NCI-H187 (cell line): ENCODE measurements at regions not wholly inside any gene's neighbourhood (a gene's known extent, or its start where the extent isn't known, plus 50 kb on each side); places are given as distances from the start of the nearest gene placed in this dataset.
"Not testable (repeated sequence)": the region's sequence is repeated elsewhere in the genome, so short reads cannot be mapped to it uniquely, and the experiment has no call there.

Source experiments
- DNase-seq, 2 experiments: peaks; one replicate each; lab custom pipeline; 2025; lab: John Stamatoyannopoulos, UW

DNA sequence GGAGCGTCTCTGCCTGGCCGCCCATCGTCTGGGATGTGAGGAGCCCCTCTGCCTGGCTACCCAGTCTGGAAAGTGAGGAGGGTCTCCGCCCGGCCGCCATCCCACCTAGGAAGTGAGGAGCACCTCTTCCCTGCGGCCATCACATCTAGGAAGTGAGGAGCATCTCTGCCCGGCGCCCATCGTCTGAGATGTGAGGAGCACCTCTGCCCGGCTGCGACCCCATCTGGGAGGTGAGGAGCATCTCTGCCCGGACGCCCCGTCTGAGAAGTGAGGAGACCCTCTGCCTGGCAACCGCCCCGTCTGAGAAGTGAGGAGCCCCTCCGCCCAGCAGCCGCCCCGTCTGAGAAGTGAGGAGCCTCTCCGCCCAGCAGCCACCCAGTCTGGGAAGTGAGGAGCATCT is 84.5 kb downstream of the IDS start:
- not testable (repeated sequence) for DNase-seq

DNA sequence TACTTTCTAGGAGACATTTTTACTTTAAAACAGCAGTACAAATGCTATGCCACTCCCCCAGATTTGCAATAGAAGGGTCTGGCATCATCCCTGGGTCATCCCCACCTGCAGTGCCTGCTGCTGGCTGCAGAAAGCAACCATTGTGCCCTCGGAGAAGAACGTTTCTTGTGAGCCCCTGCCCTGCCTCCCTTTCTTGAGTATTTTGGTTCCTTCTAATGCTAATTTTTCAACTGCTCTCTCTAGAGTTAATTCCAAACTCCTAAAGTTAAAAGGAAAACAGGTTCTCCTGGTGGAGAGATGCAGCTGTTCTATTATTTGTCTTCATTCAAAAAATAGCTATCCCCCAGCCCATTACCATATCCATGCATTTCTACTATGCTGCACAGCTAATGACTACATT is 107.1 kb downstream of the IDS start:
- no peak for DNase-seq

DNA sequence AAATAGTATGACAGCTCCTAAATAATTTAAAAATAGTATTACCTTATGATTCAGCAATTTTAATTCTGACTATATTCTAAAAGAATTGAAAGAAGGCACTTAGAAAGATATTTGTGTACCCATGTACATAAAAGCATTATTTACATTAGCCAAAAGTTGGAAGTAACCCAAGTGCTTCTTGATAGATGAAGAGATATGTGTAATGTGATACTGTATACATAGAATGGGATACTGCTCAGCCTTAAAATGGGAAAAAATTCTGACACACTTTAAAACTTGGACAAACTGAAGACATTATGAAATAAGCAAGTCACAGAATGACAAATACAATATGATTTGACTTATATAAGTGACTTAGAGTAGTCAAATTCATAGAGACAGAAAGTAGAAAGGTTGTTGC is 112.2 kb downstream of the IDS start:
- DNase-seq = no peak

DNA sequence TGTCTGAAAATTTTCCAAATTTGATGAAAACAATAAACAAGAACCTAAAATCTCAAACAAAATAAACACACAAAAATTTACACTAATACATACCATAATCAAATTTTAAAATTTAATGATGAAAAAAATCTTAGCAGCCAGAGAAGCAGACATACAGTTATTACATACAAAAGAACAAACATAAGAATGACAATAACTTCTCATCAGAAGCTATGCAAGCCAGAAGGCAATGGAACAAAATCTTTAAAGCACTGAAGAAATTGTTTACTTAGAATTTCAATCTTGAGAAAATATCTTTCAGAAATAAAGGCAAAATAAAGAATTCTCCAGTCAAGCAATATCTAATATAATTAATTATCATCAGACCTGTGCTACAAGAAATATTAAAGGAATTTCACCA is 121.3 kb downstream of the IDS start:
- DNase-seq = no peak

DNA sequence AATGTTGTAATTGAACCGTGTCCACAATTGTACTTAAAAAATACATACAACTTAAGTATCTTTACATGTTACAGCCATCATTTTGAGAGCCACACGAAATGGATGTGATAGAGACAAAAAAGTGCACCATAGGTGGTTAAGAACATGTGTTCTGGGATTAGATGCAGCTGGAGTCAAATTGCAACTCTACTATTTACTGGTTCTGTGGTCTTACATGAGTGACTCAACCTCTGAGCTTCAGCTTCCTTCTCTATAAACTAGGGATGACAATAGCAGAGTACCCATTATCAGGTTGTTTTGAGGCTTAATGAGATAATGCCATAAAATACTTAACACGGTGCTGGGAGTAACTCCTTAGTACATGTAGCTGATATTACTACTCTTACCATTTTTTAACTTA is 130.4 kb downstream of the IDS start:
- no peak for DNase-seq

DNA sequence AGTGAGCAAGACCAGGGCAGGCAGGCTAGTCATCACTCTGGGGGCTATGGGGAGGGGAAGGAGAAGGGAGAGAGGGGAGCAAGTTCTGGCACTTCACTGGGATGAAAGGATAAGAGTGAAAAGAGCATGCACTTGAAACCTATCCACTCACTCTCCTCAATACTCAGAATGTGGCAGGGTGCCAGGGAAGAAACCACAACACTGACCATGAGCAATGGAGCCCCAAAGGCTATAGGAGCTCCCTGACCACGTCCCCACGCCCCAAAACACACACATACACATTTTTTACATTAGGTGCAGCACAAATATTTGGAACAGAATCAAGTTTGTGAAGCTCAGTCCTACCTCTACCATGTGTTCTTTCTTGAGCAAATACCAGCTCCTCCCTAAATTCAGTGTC is 132.2 kb downstream of the IDS start:
- no peak for DNase-seq

DNA sequence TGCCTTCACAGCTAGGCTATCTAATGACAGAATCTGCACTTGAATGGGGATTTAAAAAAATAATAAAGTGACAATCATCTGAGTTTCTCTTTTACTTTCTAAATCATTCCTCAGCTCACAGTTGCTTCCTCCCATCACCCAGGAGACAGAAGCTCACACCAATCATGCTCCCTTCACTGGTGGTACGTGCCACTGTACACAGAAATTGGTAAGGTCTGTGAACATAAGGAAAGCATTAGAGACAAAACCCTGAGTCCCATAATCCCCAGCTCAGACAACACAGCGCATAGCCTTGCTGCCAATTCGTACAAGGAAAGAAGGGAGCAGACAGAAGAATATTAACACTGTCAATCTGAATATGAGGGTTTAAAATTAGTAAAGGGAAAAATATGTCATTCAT is 133.1 kb downstream of the IDS start:
- no peak for DNase-seq

DNA sequence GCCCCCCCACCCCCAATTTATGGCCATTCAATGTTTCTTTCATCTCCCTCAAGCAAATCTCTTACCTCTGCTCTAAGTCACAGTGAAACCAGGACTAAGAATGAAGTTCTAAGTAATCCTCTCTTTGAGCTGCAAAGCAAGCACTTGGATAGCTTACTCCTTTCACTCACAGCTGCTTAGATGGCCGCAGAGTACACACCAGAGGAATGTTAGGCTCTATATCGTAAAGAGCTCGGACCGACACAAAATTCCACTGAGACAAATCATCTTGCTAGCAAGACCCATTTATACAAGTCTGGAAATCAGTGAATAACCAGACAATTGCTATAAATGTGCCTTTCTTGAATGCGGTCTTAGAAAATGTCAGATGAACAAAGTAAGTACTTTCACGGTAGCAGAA is 135.0 kb downstream of the IDS start:
- DNase-seq = no peak

DNA sequence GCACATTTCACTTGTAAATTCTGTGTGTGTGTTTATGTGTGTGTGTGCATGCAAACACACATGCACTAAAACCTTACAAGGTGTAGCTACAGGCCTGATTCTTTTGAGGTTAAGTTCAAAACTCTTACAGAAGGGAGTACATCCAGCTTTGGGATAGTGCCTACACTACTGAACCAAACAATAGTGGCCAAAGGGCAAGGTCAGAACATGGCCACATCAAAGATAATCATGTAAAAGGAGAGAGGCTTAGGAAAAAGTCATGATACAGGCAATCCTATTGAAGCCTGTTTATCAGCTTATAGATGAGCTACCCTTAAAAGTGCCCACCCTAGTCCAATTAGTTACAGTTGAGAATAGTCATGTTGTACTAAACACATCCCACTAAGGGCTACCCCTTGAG is 139.6 kb downstream of the IDS start:
- no peak for DNase-seq

DNA sequence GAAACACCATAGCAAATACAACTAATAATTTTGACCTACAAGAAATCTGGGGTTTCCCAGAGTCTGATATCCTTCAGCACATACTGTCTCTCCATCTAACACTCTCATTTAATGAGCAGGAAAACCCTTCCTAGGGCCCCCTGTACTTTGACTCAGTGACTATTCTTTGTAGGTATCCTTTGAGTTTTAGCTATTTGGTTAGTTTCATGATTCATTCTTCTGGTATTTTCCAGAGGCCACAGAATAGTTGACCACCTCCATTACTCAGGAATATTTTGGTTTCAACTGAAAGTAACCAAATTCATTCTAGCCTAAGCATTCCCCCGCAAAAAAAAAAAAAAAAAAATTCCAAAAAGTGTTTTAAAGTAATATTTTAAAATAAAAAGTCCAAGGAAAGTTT is 140.0 kb downstream of the IDS start:
- DNase-seq = no peak

DNA sequence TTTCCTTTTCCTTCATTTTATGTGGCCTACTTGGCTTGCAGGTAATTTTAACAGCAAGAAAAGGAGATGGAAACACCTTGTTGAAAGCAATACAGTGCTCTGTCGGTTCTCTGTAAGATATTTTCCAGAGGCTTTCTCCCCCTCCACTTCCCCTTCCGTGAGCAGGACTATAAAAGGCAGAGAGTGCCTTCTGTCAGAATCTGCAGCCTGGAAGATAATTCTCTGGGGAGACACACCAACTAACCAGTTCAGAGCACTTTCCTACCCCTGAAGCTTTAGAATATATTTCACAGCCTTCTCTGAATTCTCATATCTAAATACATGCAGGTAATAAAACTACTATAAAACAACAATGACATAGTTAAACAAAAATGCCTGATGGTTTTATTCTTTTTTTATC is 141.1 kb downstream of the IDS start:
- DNase-seq = no peak

DNA sequence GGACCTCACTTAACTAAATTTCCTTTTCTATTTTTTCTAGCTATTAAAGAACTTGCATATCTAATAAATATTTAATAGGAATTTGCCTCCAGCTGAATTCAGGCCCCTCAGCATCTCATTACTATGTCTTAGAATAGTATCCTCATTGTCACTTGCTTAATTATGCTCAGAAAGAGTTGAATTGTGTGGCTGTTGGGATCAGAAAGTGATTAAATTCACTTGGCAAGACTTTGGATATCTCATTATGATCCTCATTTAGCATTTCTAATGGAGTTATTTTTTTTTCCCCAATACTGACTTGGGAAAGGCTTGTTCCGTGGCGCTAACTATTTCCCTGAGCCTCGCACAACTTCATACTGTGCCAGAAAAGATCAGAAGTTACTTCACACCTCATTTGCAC is 158.8 kb downstream of the IDS start:
- no peak for DNase-seq

DNA sequence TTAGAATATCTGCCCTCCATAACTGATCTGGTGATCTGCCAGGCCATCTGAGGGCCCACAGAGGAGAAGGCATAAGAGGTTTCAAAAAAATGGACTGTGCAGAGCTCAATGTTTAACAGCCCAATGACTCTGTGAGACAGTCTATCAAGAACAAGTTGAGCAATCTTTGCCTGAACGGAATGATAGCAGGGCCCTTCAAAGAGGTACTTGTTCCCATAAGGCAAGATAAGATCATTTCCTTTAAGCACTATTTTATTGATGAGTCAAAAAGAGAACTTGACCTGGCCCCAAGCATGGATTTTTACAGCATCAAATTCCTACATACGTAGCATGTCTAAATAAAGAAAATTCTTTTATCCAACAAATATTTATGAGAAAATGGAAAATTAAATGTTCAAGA is 182.8 kb downstream of the IDS start:
- no peak for DNase-seq

DNA sequence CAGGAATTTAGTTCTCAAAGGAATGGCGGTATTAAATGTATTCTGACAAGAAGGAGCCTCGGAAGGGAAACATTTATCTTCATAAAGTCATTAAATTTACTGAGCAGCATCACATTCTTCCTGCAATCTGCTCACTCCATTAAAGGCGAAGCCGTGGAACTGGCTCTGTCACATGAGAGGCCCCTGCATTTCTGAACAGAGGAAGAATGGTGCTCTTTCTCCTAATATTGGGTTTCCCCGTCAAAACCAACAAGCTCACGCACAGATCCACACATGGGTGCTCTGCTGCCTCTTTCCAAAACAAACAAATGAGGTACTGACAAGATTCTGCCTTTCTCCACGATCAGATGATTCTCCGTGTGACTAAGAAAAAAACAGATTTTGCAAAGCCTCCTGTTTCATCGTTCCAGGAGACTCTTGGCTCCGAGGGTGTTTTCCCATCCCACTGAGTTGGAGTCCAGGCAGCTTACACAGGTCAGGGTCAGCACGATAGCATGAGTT is 191.2 kb downstream of the IDS start:
- no peak for DNase-seq

DNA sequence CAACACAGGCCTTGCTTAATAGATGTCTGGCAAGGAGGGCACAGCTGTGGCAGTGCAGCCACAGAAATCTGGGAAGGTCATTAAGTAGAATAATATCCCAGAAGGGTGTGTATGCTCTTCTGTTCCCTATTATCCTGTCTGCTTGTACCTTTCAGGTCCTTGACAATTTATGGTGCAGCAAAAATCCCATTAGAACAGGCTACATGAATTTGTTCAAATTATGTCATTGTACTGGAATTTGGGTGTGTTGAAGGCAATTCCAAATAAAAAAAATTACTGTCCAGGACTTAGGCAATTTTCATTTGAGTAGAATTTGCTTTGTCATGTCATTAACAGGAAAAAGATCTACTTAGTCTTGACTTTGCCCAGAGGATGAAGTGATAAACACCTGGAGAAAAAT is 192.1 kb downstream of the IDS start:
- DNase-seq = no peak

DNA sequence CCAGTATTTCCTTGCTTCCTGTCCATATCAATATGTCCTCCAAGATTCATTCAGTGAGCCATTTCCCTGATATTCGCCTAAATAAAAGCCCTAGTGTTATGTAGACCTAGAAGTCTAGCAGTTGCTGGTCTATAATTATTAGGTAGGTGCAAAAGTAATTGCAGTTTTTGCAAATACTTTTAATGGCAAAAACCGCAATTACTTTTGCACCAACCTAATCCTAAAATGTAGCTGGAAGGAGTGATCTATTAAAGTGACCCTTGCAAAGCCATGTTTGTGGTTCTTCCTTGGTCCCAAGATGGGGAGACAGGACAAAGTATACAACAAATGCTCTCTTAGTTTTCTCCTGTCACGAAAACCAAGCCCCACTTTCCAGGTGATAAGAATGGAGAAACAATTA is 193.0 kb downstream of the IDS start:
- no peak for DNase-seq

DNA sequence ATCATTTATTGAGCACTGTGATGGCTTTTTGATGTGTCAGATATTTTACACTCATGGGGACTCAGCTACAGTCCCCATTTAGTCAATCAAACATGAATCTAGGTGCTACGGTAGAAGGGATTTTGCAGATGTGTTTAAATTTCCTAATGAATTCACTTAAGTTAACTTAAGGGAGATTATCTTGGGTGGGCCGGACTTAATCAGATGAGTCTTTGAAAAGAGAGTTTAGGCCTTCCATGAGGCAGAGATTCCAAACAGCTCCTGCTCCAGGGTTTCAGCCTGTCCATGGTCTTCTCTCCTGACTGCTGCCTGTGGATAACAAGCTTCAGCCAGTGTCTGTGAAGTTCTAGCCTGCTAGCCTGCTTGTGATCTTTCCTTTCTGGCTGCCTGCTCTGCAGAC is 202.4 kb downstream of the IDS start:
- DNase-seq = no peak

DNA sequence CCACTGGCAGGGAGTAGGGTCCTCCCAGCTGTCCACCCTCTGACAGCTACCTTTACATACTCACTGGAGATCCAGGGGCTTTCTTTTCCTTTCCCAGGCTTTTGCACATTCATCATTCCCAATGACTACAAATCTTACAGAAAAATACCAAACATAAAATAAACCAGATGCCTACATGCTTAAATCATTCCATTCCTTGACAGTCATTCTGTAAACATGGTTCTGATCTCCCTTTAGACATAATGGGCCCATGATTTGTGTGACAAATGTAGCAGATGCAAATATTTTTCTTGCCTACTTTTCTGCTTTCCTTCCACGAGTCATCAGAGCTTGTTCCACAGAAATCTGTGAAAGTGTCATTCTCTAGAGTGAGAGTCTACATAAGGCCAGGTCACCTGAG is 207.0 kb downstream of the IDS start:
- DNase-seq = no peak

DNA sequence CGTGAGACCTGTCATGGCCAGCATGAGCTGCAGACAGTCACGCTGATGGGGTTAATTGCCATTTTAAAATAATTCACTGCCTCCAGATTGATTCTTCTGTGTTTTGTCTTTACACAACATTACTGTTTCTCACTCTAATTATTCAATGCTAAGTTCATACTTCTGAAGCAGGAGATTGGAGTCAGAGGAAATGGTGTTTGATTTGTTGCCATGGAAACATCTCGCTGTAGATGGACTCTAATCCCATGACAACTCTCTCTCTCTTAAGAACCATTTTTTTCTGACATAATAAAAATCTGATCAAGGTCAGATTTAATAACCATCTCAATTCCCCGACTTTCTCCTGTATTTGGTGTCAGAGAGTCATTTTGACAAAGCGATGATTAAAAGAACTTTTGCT is 209.0 kb downstream of the IDS start:
- DNase-seq = no peak

DNA sequence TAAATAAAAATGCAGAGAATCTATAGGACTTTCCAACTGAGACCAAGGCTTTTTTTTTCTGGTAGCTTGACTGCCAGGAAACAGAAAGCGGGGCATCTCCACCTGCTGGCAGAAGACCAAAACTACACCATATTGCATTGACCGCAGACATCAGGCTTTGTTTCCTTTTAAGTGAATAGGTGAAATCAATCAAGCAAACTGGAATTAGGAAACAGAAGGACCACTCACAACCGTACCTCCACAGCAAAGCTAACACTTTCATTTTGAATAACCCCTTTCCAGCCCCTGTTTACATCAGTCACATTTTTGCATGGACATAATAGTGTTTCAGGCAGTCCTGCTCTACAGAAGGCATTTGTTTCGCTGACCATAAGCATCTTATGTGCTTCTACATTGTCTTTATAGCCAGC is 218.2 kb downstream of the IDS start:
- DNase-seq = peak; percentile 6 to 8

DNA sequence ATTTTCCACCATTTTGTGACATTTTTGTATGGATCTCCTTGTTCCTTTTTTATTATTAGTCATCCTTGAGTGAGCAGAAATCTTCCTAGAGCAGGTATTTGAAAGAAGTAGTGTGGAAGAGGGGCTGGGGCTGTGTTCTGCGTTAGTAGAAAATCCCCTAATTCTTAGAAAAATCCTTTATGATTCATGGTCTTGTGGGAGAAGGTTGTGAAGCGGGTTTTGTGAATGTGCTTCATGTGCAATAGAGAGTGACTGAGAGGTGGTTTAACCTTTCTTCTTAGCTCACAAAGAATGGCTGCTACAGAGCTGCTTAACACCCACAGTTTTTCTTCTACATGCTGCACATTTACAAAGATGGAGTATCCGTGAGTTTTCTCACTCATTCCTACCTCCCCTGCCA is 220.5 kb downstream of the IDS start:
- no peak for DNase-seq

DNA sequence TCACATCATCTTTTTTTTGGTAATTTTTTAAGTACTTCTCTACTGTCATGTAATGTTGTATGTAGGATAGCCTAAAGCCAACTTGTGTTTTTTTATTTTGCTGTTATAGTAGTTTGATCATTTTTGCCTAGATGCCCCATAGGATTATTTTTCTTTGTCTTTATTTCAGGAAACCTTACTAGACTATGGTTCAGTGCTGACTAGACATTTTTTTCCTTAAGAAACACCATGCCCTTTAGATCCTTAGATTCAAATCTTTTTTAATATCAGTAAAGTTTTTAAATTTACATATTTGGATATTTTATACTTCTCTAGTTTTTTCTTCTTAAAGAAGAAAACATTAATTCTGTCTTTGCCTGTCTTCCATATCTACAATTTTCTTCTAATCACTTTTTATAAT is 221.3 kb downstream of the IDS start:
- DNase-seq = no peak

DNA sequence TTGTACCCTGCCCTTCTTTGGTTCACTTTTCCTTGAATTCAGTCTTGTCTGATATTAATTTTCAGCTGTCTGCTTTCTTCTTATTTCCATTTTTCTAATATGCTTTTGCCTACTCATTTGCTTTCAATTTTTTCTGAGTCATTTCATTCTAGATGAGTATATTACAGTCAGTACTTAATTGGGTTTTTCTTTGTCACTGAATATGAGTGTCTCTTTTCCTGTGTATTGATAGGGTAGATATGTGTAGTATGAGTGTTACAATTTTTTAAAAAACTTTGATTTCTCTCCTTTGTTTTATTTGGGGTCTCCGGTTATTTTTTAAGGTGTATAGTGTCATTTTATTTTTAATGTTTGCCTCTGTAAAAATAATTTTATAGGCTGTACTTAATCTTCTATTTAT is 222.2 kb downstream of the IDS start:
- no peak for DNase-seq

DNA sequence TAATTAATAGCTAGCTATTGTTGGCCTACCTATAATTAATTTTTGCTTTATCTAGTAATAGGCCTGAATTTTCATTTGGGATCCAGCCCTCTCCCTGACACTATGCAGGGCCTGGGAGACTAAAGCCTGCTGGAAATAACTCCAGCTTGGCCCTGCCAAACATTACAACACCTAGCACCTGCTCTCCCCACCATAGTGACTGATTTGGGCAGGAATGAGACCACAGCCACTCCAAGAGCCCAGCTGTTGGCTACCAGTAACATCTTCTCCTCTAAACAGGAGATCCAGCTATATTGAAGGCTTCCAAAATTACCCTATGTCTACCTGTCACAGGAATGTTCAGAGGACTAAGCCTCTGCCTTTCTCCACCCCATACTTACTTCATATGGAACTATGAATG is 225.1 kb downstream of the IDS start:
- no peak for DNase-seq

DNA sequence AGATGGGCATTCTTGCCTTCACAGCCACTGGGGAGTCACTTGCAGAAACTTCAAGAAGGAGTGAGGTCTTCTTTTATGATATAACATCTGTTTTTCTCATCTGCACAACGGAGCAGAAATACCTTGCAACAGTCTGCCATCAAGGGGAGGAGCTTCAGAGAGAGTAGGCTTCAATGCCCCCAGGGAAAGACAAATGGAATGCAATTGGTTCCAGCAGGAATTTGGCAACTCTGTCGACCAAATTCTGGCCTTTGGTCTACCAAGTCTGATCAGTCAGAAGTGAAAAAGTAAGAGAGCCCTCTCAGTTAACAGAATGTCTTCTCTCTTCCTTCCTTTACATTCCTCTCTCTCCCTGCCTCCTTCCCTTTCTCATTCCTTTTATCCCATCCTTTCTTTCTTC is 229.3 kb downstream of the IDS start:
- no peak for DNase-seq
